DMS 273 (cell line): ENCODE measurements at regions not wholly inside any gene's neighbourhood (a gene's known extent, or its start where the extent isn't known, plus 50 kb on each side); places are given as distances from the start of the nearest gene placed in this dataset.

ENCODE experiments used
- DNase-seq: peaks from one replicate; lab custom pipeline; 2025; ENCODE audit not compliant: unreplicated experiment; lab: John Stamatoyannopoulos, UW

DNA sequence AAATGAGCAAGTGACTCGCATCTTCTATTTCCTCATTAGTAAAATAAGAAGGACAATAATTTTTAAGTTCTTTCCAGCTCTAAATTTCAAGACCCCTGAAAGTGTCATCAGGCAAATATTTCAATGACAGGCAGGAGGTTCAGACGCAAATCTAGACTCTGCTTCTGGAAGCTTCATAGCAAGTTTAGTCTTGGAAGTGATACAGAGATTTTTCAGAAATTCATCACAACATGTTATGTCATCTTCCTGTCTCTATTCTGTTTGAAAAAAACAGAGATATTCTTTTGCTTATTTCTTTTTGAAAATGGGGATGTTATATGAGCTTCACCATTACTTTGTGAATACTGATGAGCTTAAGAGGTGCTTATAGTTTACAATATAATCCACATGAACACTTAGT, 74.0 kb downstream of the C3orf85 start:
- DNase-seq, result no peak

- DNase-seq, result no peak
These were observed 75.4 kb downstream of the C3orf85 start for GRCh38 chr3:109211941-109212340.

- peak; percentile 15 for DNase-seq
These were observed 76.8 kb downstream of the C3orf85 start for GRCh38 chr3:109213321-109213720.

GRCh38 chr3:109224333-109224732, 87.8 kb downstream of the C3orf85 start:
- DNase-seq, result peak; percentile 75

- DNase-seq, result no peak
These were observed 89.0 kb downstream of the C3orf85 start for GRCh38 chr3:109225516-109225915.

- no peak for DNase-seq
These were observed 87.8 kb downstream of the DPPA2 start for GRCh38 chr3:109228391-109229080.

DNA sequence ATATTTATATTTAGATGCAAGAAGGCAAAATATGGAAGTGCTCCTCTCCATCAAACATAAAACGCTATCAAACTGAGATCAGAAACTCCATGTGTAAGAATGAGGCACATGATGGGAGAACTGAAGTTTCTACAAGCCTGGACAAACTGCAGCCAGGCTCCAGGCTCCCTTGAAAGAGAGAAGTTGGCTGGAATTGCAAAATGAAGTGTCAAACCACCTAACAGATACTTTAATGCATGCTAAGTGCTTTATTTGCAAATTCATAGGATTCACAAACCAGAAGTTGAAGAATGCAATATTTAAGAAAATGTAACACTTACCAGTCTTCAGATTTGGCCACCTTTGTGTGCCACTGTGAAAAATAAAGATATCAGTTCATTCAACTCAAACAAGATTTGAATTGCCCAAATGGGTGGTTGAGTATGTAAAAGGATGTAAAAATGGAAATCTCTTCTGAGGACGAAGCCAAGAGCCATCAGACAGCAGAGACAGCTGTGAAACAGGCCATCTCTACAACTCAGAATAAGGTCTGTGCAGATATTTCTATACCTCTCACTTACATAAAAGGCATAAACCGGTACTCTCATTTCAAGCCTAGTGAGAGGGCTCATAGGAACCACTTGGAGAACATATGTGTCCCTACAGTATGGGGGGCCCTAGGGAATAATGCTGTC, 87.0 kb downstream of the DPPA2 start:
- DNase-seq, result no peak

DNA sequence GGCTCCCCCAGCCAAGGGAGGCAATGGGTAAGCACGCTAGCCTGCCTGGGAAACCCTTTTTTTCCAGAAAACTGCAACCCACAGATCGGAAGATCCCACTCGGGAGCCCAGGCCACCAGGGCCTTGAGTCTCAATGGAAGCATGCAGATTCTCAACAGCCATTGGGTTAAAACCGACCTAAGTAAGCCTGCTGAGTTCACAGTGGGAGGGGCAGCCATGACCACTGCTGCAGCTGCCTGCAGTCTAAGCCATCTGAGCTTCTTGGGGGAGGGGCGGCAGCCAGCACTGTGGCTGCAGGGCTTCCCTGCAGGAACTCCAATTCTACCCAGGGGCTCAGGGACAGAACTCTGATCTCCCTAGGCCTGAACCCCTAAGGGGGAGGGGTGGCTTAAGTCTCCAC, 82.0 kb downstream of the DPPA2 start:
- DNase-seq, result no peak

DNA sequence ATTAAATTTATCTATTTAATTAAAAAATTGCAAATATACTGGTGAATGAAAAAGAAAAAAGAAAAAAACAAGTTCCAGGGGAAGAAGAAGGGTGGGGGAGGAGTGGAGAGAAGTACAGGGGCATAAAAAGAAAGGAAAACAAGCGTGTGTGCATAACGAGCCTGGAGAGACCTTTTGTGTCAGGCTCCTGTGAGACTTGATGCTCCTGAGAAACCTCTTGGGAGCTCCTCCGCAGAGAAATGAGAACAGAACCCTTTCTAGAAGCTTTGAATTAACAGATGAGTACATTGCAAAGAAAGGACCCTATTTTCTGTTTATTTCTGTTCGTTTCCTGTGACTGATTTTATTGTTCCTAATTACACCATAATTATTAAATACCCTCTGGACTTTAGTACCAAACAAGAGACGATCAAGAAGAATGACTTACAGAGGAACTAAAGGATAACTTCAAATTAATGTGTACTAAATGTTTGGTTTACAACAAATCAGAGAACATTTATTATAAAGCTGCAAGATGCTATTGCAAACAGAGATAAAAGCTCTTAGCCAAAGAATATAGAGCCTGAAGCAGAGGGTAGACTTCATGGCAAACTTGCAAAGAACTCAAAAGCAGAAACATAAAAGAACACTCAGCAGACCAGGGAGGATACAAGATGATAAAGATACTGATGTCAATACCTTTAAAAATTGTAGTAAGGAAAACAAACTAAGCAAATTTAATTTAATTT, 74.7 kb downstream of the DPPA2 start:
- peak; percentile 26 for DNase-seq

GRCh38 chr3:109242187-109242523, 74.2 kb downstream of the DPPA2 start:
- peak; percentile 56 for DNase-seq
